GM19328 (cell line): ENCODE measurements at regions not wholly inside any gene's neighbourhood (a gene's known extent, or its start where the extent isn't known, plus 50 kb on each side); places are given as distances from the start of the nearest gene placed in this dataset.

Experiments used
- ATAC-seq: cut with Tn5 transposase; IDR thresholded peaks from one replicate; pipeline ENCODE4 v1.9.1; 2021; ENCODE audit warnings: mild to moderate bottlenecking, moderate library complexity; ENCODE audit not compliant: unreplicated experiment

DNA sequence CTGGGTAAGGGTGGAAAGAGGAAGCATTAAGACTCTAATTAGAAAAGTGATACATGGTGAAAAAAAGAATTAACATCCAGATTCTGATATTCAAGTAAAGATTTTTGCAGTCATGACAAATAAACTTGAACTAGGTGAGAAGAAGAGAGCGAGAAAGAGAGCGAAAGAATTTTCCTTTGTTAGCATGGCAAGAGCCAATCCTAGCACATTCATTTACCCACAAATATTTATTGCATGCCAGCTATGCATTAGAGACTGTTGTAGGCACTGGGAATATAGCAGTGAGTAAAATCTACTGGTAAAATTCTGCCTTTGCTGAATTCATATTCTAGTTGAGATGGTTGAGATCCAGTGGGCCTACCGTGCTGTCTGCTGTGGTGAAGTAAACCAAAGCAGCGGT, 177.9 kb upstream of the DPH6 start:
- no peak for ATAC-seq

DNA sequence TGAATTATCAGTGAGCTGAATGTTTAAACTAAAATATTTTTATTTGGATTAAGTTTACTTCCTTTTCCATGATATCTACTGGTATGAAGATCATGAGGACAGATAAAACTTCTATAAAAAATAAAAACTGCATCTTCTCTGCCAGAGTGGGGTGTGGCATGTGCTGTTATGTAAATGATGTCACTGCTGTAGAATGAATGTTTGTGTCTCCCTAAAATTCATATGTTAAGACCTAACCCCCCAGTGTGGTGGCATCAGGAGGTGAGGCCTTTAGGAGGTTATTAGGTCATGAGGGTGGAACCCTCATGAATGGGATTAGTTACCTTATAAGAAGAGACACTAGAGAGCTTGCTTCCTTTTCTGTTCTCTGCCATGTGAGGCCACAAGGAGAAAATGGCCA, 178.7 kb upstream of the DPH6 start:
- no peak for ATAC-seq

DNA sequence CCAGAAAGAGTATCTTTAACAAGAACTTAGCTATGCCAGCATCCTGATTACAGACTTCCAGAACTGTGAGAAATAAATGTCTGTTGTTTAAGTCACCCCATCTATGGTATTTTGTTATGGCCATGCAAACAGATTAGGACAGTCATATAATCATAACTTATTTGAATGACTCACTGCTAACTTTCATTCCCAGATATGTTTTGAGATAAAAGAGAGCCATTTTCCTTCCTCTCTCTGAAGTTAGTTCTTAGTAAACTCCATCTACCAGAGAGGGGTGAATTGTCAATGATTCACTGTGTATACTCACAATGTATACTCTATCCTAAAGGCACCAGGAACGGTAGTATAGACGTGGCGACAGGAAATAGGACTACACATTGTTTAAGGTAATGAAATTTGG, 179.4 kb upstream of the DPH6 start:
- no peak for ATAC-seq

DNA sequence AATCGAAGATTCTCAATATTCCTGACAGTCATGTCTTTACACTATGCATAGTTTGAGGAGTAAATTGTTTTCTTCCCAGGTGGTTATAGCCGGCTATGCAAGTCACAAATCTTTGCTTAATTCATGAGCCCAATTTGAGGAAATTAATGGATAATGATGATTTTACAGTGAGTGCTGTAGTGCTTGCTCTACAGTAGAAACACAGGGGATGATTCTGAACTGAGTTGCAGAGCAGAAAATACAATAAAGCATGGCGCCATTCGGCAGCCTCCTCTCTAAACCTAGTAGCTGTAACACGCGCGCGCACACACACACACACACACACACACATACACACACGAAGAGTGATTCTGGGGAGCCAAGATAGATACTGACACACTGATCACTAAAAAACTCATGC, 181.7 kb upstream of the DPH6 start:
- ATAC-seq = no peak

DNA sequence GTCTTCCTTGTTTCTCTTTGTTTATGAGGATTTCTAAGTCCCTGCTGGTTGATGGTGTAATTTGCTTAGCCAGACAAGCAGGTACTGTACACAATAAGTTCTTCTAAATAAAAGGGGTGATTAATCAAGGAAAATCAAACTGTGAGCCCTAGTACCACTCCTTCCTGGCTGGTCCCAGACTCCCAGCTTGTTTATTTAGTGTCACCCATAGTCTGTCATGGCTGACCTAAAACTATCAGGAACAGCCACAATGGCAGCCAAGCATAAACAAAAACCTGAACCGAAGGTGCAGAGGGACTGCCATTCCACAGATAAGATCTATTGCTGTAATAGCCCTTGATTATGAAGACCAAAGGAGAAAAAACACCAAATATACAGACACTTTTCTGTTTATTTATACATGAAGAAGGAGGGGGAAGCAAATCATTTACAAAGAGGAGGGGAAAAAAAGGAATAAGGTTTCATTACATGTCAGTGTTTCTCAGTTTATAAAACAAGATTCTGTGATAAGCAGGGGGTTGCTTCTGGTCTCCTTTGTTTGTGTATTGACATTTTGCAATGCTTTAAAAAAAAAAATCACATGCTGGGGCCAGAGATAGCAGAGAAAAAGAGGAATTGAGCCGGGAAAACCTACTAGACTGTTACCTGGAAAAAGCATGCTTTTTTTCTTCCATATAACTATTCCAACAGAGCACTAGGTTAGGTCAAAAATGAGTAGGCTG, 182.4 kb upstream of the DPH6 start:
- ATAC-seq = no peak

DNA sequence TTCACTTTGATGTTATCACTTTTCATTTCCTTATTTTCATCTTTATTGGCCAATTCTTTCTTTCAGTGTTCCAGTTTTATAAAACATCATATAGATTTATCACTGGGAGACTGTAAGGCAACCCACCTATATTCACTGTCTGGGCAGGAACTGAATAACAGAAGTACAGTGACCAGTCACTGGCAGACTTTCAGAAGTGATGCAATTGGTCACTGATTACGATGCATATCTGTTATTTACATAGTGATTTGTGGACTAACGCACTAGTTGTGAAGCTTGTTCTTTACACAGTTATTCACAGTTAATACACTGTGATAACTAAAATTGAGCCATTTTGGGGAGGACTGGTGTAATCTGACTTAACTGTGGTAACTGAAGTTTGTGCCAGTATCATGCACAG, 190.2 kb upstream of the DPH6 start:
- ATAC-seq = no peak

DNA sequence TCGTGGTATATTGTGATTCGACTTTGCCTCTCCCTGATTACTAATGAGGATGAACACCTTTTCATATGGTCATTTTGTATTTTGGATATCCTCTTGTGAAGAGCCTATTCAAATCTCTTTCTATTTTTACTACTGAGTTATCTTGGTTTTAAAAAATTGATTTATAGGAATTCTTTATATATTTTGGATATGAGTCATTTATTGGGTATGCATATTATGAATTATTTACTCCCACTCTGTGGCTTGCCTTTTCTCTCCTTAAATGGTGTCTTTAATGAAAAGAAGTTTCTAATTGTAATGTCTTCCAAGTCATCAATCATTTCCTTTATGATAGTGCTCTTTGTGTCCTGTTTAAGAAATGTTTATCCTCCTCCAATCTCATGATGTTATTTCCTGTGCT, 191.5 kb upstream of the DPH6 start:
- no peak for ATAC-seq

DNA sequence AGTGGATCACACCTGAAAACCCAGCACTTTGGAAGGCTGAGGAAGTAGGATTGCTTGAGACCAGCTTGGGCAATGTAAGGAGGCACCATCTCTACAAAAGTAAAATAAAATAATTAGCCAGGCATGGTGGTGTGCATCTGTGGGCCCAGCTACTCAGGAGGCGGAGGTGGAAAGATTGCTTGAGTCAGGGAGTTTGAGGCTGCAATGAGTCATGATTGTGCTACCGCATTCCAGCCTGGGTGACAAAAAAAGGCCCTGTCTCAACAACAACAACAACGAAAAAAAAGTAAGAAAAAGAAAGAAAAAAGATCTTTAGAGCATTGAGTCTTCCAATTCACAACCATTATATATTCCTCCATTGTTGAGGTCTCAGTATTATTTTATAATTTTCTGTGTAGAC, 192.4 kb upstream of the DPH6 start:
- ATAC-seq = no peak

DNA sequence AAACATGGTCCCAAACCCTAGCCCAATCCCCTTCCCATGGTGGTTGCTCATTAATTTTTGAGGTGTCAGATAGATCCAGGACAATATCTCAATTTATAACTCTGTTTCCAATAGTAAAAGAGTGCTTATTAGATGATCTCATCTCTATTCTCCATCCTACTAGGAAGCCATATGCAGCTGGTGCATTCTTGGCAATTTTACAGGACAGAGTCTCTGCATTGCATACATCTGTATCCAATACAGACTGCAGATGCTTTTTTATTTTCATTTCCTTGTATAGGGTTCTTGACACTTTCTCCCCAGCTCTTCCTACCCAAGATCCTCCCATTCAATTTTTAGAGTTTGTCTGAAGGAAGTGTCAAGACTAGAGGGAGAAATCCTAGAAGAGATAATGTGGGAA, 194.8 kb upstream of the DPH6 start:
- ATAC-seq = no peak

DNA sequence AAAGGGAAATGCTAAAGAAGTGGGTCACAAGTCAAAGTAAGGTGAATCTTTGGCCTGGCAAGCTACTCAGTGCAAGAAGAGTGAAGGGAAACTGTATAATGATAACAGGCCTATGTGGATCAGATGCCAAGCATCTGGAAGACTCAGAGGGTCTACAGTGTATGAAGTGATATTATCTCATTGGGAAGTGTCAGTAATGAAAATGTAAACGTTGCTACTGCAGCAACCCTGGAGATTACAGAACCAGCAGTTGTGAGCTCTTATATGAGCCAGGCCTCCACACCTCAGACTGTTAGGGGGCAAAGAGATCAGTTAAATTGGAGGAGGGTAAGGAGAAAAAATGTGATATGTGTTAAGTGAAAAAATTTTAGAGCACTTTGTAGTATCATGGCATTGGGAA, 195.4 kb upstream of the DPH6 start:
- no peak for ATAC-seq

DNA sequence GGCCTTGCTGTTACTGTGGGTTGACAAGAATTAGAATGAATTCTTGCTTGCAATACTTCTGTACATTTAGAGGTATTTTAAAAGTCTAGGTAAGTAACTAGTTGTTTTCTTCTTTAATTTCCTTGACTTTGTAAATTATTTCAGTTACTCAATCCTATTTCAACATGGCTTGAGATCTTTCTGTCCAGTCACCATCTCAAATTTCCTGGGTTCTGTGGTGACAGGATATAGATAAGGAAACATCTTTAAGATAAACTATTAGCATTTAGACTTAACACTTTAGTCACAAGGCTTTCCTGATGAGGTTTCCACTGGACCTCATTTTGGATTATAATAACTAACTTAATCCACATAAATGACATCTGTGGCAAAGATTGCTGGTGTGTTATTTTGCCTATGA, 195.9 kb upstream of the DPH6 start:
- ATAC-seq = no peak

DNA sequence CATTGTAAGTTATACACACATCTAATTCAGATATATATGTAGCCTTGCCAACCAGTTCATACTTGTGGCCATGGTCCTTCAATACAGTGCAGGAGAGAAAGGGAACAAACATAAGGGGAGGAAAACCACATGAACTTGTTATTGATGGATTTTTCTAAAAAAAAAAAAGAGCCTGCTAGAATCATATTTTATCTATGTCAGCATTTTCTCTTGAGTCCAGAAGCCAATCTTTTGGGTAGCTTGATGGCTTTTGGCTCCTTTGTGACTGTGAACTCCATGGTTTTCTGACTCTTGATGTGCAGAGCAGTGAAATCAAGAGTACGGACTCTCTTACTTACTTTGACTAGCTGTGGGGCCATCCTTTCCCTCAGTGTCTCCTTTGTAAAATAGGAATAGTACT, 197.4 kb upstream of the DPH6 start:
- ATAC-seq = no peak

DNA sequence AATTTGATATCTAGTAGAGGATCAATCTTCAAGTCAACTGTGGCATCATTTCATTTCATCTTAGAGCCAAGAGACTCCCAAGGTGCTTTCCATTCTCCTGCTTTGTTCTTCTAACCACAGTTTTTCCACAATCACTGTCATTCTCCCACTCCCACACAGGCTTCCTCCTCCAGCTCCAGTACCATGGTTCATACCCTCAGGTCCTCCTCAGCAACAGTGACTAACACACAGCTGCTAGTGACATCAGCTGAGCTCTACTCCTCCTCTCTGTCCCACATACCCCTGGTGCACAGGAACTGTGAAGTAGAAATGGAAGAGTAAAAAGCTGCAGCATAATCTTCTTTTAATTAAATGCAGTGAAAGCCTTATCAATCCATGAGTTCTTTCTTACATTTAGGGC, 200.2 kb upstream of the DPH6 start:
- ATAC-seq = no peak

DNA sequence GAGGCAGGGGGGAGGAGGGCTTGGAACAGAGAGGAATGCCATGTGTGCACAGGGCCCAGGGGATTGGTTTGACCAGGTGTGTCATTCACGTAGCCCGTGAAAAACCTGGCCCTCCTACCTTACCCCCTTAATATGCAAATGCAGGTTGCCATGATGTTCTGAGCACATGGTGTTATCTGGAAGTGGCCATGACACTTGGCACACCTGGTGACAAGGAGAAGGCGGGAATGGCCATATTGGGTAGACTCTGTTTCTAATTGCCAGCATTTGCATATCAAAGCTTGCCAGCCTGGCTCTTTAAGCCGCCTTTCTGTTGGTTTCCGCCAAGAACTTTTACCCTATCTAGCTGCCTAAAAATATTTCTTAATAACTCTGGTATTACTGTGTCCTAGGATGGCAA, 202.1 kb upstream of the DPH6 start:
- no peak for ATAC-seq

DNA sequence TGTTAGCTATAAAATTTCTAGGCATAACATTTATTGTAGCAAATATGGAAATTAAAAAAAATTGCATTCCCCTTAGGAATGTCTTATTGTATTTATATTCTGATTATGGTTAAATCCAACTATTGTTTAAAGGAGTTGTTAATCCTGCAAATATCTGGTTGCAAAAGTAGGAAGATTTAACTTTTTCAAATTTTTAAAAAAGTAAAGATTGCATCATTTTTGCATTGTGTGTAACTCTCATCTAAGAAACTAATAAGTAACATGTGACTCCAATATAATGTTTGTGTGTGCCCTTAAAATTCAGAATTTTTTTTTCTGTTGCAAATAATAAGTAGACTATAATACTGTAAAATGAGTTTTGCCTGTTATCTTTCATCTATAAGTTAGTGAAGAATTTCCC, 204.1 kb upstream of the DPH6 start:
- no peak for ATAC-seq

DNA sequence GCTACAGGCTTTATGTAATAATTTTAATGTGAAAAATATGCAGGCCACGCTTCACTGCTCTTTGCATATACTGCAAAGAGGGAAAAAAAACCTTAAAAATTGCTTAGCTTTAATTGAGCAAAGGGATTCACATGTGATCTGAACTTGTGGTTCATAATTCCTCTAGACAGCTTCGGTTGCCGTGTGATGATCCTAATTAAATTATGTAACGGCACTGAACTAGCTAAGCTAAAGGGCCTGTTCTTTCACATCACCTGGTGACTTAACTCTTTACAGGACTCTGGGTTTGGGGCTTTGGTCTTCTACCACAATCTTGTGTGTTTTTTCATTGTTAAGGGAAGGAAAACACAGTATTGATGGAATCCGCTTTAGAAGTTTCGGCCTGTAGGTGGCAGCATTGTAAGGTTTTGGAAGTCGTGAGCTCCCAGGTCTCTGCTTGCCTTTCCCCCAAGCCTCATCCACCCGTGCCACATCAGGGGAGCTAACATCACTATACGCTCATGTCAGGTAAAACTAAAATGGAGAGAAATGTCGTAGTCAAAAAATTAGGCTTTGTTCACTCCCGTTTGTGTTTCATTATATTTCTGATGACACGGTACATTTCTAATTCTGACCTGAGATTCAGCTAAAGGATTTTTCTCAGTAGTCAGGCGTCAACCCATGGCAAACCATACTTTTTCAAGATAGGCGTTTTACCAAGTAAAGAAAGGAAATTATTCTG, 205.6 kb upstream of the DPH6 start:
- ATAC-seq = peak; percentile 55

DNA sequence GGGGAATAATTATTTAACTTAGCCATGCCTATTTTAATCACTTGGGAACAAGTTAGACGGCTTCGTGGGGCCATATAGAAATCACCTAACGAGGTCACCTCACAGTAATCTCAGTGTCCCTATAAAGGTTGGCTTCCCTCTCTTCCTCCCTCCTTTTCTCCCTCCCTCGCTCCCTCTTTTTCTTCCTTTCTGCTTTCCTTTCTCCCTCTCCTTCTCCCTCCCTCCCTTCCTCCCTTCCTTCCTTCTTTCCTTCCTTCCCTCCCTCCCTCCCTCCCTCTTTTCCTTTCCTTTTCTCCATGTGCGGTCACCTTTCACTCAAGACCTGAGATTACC, 206.1 kb upstream of the DPH6 start:
- no peak for ATAC-seq

DNA sequence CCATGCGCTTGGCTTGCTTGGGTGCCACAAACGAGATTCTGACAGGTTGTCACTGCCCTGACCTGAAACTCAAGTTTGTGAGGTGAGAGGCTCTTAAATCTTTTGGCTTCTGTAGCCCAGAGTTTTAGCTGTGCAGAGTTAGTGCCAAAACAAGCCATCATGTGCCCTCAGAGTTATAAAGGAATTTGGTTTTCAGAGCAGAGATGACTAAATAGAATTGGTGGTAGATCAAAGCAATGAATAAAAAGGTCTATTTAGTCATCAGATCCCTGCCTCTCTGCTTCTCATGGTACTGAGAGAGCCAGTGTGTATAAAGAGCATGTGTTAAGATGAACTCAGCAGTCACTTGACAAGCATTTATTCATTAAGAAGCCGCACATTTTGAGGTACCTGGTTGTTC, 207.5 kb upstream of the DPH6 start:
- ATAC-seq = no peak

DNA sequence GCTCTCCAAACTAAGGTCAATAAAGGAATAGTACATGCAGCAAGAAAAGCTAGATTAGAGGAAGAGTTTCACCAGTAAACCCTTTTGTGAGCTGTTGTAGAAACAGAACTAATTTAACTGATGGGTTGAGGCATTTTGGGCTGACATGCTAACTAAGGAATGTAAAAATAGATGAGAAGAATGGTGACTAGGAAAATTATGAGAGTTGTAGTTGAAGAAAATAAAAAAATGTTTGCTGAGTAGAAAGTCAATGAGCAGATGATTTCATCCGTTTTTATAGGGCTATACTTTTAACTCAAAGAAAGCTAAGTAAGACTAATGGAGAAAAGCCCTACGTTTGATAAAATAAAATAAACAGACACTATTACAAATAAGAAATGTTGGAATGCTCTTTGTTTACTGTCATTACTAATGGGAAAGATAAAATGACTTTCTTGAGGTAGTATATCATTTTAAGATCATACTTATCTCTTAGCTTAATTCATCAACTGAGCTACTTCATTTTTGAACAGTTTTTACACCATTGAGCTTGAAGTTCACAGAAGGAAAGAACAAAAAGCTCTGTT, 209.4 kb upstream of the DPH6 start:
- ATAC-seq = no peak

DNA sequence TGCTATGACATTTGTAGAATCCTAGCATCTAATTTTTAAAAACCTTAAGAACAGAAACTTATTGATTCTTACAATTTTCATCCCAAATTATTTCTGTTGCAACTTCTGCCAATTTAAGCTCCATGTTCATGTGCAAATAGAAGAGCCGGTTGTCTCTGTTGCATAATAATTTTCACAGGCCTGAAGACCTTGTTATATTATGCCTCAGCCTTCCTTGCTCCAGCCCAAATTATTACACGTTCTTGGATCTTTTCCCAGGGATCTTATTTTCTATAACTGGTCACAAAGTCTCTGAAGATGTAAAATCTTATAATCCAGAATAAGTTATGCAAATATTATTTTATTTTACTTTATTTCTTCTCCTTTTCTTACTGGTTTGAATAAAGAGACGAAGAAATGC, 210.7 kb upstream of the DPH6 start:
- ATAC-seq = no peak

DNA sequence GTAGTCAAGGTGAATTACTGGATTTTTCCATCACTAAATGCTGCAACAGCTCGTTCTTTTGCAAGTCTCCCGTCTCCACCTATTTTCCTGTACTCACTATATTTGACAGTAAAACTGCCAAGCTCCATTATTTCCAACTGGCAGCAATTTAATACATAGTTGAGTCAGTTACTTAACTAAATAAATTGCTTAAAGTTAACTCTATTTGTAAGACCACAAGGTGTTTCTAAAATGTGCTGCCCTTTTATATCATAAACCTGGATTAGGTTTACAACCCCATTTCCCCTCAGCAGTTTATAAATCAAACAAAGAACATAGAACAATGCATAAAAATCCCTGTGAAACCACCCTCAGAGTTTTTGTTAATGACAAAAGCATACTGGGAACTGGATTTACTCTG, 211.4 kb upstream of the DPH6 start:
- ATAC-seq = no peak

DNA sequence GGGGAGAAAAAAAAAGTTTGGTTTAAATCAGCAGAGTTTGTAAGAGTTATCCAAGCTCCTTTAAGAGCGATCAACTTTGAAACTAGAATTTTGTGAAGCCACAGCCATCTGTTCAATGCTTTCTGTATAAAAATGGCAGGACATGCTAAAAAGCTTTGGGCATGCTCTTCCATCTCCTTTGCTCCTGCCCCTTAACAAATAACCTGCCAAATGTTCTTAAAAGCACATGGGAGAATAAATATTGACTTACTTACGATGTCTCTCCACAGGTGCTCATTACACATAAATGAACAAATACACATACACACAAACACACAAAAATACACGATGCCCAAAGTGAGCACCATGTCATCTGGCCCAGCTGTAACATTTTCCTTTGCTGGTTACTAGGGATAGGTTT, 211.8 kb upstream of the DPH6 start:
- no peak for ATAC-seq
